Chondrocyte (in vitro differentiated cells): ENCODE measurements at regions not wholly inside any gene's neighbourhood (a gene's known extent, or its start where the extent isn't known, plus 50 kb on each side); places are given as distances from the start of the nearest gene placed in this dataset.
"Not testable (repeated sequence)": the region's sequence is repeated elsewhere in the genome, so short reads cannot be mapped to it uniquely, and the experiment has no call there.

Source experiments
- DNase-seq: peaks from one replicate; pipeline ENCODE4 v3.0.0; 2021; ENCODE audit warnings: mixed read lengths, low spot score
- H3K27ac Mint-ChIP-seq: one replicate; pipeline ENCODE4 v1.8.0; 2021; ENCODE audit warnings: mild to moderate bottlenecking, moderate library complexity, mixed read lengths; ENCODE audit not compliant: unreplicated experiment
- H3K27me3 Mint-ChIP-seq: 2 replicates; pipeline ENCODE4 v1.8.0; 2021; ENCODE audit warnings: low read depth, mixed read lengths
- H3K36me3 Mint-ChIP-seq: 2 replicates; pipeline ENCODE4 v1.8.0; 2021; ENCODE audit warnings: low read depth, mixed read lengths
- H3K4me1 Mint-ChIP-seq: 2 replicates; pipeline ENCODE4 v1.8.0; 2021; ENCODE audit warnings: low read depth, mild to moderate bottlenecking, mixed read lengths
- H3K4me3 Mint-ChIP-seq: one replicate; pipeline ENCODE4 v1.8.0; 2021; ENCODE audit warnings: mild to moderate bottlenecking, moderate library complexity, mixed read lengths; ENCODE audit not compliant: unreplicated experiment
- H3K9me3 Mint-ChIP-seq: 2 replicates; pipeline ENCODE4 v1.8.0; 2021; ENCODE audit warnings: low read depth, mixed read lengths
- TF ChIP-seq, protein P1 (sequence below): fragments of 200-600 bp; sonication (generic); IDR thresholded peaks from 2 replicates; pipeline ENCODE4 v1.5.0; 2021; ENCODE audit warnings: antibody characterized with exemption, mild to moderate bottlenecking, moderate library complexity

DNA sequence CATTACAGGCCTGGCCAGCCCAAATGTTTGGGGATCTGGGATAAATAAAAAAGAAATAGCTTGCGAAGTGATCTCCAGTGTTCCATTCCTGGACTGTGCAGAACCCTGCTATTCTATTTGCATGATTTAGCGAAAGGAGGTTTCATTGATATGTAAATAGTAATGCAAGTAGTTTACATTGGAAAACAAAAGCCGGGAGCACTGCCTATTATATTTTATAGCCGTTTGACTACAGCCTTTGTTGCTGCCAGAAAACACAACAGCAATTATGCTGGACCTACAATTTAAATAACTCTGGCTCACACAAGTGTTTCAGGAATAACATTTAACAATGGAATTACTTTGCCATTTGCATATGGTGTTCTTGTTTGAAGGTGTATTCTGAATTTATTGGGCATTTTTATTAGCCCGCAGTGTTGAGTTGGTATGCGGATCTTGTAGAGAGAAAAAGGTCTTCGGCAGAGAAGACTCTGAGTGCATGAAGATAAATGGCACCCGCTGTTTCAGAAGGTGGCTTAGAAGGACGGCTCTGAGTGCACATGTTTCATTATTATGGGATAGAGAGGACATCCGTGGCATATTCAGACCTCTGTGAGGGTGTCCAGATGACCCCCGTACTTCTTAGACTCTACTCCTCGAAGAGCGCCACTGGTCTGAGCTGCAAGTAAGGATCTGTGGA lies 315.0 kb downstream of the BRD1 start:
- Mint-ChIP-seq H3K27me3 (peaks cover 15% of the 10 kb centered on the region), H3K36me3 (no peaks in the 10 kb centered on the region), H3K4me3 (no peak overlapping the region), H3K27ac (no peak overlapping the region), H3K9me3 (peaks cover 15% of the 10 kb centered on the region), H3K4me1 (no peaks in the 10 kb centered on the region)
- TF ChIP-seq, protein P1, sequence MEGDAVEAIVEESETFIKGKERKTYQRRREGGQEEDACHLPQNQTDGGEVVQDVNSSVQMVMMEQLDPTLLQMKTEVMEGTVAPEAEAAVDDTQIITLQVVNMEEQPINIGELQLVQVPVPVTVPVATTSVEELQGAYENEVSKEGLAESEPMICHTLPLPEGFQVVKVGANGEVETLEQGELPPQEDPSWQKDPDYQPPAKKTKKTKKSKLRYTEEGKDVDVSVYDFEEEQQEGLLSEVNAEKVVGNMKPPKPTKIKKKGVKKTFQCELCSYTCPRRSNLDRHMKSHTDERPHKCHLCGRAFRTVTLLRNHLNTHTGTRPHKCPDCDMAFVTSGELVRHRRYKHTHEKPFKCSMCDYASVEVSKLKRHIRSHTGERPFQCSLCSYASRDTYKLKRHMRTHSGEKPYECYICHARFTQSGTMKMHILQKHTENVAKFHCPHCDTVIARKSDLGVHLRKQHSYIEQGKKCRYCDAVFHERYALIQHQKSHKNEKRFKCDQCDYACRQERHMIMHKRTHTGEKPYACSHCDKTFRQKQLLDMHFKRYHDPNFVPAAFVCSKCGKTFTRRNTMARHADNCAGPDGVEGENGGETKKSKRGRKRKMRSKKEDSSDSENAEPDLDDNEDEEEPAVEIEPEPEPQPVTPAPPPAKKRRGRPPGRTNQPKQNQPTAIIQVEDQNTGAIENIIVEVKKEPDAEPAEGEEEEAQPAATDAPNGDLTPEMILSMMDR = no peak
- no peak for DNase-seq

DNA sequence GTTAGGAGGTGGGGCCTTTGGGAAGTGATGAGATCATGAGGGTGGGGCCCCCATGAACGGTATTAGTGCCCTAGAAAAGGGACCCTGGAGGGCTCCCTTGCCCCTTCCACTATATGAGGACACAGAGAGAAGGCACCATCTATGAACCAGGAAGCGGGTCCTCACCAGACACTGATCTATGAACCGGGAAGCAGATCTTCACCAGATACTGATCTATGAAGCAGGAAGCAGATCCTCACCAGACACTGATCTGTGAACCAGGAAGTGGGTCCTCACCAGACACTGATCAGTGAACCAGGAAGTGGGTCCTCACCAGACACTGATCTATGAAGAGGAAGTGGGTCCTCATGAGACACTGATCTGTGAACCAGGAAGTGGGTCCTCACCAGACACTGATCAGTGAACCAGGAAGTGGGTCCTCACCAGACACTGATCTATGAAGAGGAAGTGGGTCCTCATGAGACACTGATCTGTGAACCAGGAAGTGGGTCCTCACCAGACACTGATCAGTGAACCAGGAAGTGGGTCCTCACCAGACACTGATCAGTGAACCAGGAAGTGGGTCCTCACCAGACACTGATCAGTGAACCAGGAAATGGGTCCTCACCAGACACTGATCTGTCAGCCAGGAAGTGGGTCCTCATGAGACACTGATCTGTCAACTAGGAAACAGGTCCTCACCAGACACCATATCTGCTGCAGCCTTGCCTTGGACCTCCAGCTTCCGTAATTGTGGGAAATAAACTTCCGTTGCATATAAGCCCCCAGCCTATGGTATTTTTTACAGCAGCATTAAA lies 316.1 kb downstream of the BRD1 start:
- not testable (repeated sequence) for DNase-seq, H3K36me3 Mint-ChIP-seq, H3K27ac Mint-ChIP-seq, H3K4me3 Mint-ChIP-seq, H3K4me1 Mint-ChIP-seq
- peaks cover 15% of the 10 kb centered on the region for H3K27me3 Mint-ChIP-seq
- H3K9me3 Mint-ChIP-seq = peaks cover 15% of the 10 kb centered on the region

DNA sequence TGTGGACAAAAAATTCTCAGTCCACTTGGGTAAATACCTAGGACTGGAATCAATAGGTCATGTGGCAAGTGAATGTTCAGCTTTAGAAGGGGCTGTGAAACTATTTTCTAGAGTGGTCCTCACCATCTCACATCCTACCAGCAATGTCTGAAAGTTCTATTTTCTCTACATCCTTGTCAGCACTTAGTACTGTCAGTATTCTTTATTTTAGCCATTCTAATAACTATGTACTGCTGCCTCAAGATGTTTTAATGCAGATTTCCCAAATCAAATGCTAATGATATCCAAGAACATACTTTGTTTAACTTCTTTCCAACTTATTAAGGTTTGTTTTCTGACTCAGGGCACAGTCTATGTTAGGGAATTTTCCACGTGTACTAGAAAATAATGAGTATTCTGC lies 317.0 kb downstream of the BRD1 start:
- Mint-ChIP-seq H3K27me3 (peaks cover 15% of the 10 kb centered on the region), H3K36me3 (no peaks in the 10 kb centered on the region), H3K4me3 (no peak overlapping the region), H3K9me3 (peaks cover 15% of the 10 kb centered on the region), H3K4me1 (no peaks in the 10 kb centered on the region), H3K27ac (no peak overlapping the region)
- TF ChIP-seq, protein P1 = no peak
- DNase-seq = no peak

DNA sequence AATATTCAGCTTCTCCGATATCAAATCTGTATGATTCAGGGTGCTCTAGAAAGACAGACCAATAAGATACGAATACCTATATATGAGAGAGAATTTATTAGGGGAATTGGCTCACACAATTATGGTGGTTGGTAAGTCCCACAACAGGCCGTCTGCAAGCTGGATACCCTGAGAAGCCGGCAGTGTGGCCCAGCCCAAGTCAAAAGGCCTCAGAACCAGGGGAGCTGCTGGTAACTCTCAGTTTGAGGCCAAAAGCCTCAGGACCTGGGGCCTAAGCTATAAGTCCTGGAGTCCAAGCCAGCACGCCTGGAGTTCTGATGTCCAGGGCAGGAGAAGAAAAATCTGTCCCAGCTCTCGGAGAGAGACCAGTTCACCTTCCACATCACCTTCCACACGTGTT lies 318.7 kb downstream of the BRD1 start:
- Mint-ChIP-seq H3K4me3 (no peak overlapping the region), H3K9me3 (peaks cover 15% of the 10 kb centered on the region), H3K27me3 (peaks cover 11% of the 10 kb centered on the region)

DNA sequence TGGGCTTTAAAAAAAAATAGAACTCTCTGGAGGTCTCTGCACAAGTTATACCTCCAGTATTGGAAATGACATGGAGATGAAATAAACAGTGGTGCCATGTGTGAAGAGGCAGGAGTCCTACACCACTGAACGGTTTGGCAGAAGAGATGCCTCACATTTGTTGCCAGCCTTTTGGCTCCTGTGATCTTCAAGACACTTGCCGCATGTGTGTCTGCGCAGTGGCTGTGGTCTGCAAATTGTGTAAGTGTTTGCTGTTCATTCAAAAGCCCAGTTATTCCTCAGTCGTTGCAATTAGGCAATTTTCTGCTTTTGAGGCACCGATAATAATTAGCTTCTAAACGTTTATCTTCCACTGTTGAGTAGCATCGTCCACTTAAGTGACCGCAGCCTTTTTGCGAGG lies 319.1 kb downstream of the BRD1 start:
- H3K27ac Mint-ChIP-seq = no peak overlapping the region
- TF ChIP-seq, protein P1 = no peak
- peaks cover 7% of the 10 kb centered on the region for H3K27me3 Mint-ChIP-seq
- H3K9me3 Mint-ChIP-seq = peaks cover 15% of the 10 kb centered on the region
- no peaks in the 10 kb centered on the region for H3K36me3 Mint-ChIP-seq
- no peaks in the 10 kb centered on the region for H3K4me1 Mint-ChIP-seq
- no peak overlapping the region for H3K4me3 Mint-ChIP-seq
- no peak for DNase-seq

More for the DNA sequence above, 318.7 kb downstream of the BRD1 start:
- no peak for DNase-seq
- H3K27ac Mint-ChIP-seq = no peak overlapping the region
- TF ChIP-seq, protein P1 = no peak
- no peaks in the 10 kb centered on the region for H3K36me3 Mint-ChIP-seq
- H3K4me1 Mint-ChIP-seq = no peaks in the 10 kb centered on the region
